Fibroblast of gingiva (primary cell): ENCODE measurements at regions not wholly inside any gene's neighbourhood (a gene's known extent, or its start where the extent isn't known, plus 50 kb on each side); places are given as distances from the start of the nearest gene placed in this dataset.
"Not testable (repeated sequence)": the region's sequence is repeated elsewhere in the genome, so short reads cannot be mapped to it uniquely, and the experiment has no call there.

Experiments
- DNase-seq: peaks from one replicate; pipeline ENCODE4 v3.0.0-alpha.2; 2011; ENCODE audit warnings: low read depth

GRCh38 chr3:135636596-135636995 is 328.9 kb upstream of the PPP2R3A start:
- no peak for DNase-seq

GRCh38 chr3:135637013-135637412 is 328.5 kb upstream of the PPP2R3A start:
- no peak for DNase-seq

GRCh38 chr3:135641761-135642160 is 323.8 kb upstream of the PPP2R3A start:
- DNase-seq: no peak

- no peak for DNase-seq
These were observed 320.0 kb upstream of the PPP2R3A start for GRCh38 chr3:135645541-135645940.

- no peak for DNase-seq
These were observed 318.7 kb upstream of the PPP2R3A start for GRCh38 chr3:135646873-135647272.

- no peak for DNase-seq
These were observed 316.2 kb upstream of the PPP2R3A start for GRCh38 chr3:135649361-135649760.

GRCh38 chr3:135650309-135650708 is 315.2 kb upstream of the PPP2R3A start:
- no peak for DNase-seq

GRCh38 chr3:135652388-135652787 is 313.1 kb upstream of the PPP2R3A start:
- no peak for DNase-seq

GRCh38 chr3:135655328-135655727 is 310.2 kb upstream of the PPP2R3A start:
- no peak for DNase-seq

- not testable (repeated sequence) for DNase-seq
These were observed 307.1 kb upstream of the PPP2R3A start for GRCh38 chr3:135658451-135658850.

- DNase-seq: no peak
These were observed 298.5 kb upstream of the PPP2R3A start for GRCh38 chr3:135667061-135667460.

GRCh38 chr3:135674508-135674907 is 291.0 kb upstream of the PPP2R3A start:
- DNase-seq: no peak

GRCh38 chr3:135678386-135678785 is 287.1 kb upstream of the PPP2R3A start:
- DNase-seq: no peak

- no peak for DNase-seq
These were observed 277.5 kb upstream of the PPP2R3A start for GRCh38 chr3:135688003-135688402.

- no peak for DNase-seq
These were observed 274.9 kb upstream of the PPP2R3A start for GRCh38 chr3:135690664-135691063.

- no peak for DNase-seq
These were observed 274.3 kb upstream of the PPP2R3A start for GRCh38 chr3:135691240-135691639.

- DNase-seq: no peak
These were observed 271.4 kb upstream of the PPP2R3A start for GRCh38 chr3:135694142-135694541.

GRCh38 chr3:135699741-135700140 is 265.8 kb upstream of the PPP2R3A start:
- DNase-seq: no peak

- DNase-seq: no peak
These were observed 258.7 kb upstream of the PPP2R3A start for GRCh38 chr3:135706758-135707375.

GRCh38 chr3:135719449-135719848 is 246.1 kb upstream of the PPP2R3A start:
- DNase-seq: no peak

GRCh38 chr3:135728007-135728721 is 237.4 kb upstream of the PPP2R3A start:
- DNase-seq: no peak

GRCh38 chr3:135731546-135731945 is 234.0 kb upstream of the PPP2R3A start:
- DNase-seq: no peak

GRCh38 chr3:135736740-135737139 is 228.8 kb upstream of the PPP2R3A start:
- DNase-seq: no peak

- no peak for DNase-seq
These were observed 225.7 kb upstream of the PPP2R3A start for GRCh38 chr3:135739779-135740178.
